ENCODE measurements at regions not wholly inside any gene's neighbourhood (a gene's known extent, or its start where the extent isn't known, plus 50 kb on each side); places are given as distances from the start of the nearest gene placed in this dataset.

GRCh38 chr5:124519396-124519795, 227.0 kb downstream of the ZNF608 start:
- DNase-seq (ENCODE audit: low spot score): no peak
- H3K27me3 ChIP-seq (ENCODE audit: control insufficient read depth in 4 of 4, insufficient read depth in 4 of 4, low read length in 3 of 4): no peaks in the 10 kb centered on the region
- no peak for TF ChIP-seq FOXA2 (IDR thresholded peaks at IDR 0.05)
- TF ChIP-seq, protein P1, sequence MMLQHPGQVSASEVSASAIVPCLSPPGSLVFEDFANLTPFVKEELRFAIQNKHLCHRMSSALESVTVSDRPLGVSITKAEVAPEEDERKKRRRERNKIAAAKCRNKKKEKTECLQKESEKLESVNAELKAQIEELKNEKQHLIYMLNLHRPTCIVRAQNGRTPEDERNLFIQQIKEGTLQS (IDR thresholded peaks at IDR 0.05): no peak
- no peak for TF ChIP-seq TAF1 (conservative IDR thresholded peaks at IDR 0.05)
- no peak for TF ChIP-seq NR2F2 (IDR thresholded peaks at IDR 0.05)
- TF ChIP-seq SP1 (IDR thresholded peaks at IDR 0.05): no peak
- no peak for TF ChIP-seq HNF4G (IDR thresholded peaks at IDR 0.05)
- no peak overlapping the region for H3K9ac ChIP-seq (ENCODE audit: low read depth in 1 of 2, low read length in 2 of 2)
- no peak overlapping the region for H3K4me3 ChIP-seq (ENCODE audit: low read depth in 1 of 3, low read length in 3 of 3)
- no peaks in the 10 kb centered on the region for H3K9me3 ChIP-seq (ENCODE audit: control insufficient read depth in 4 of 4, low read length in 3 of 4)
- H3K27ac ChIP-seq (ENCODE audit: low read depth in 1 of 2, low read length in 2 of 2): no peak overlapping the region
- peaks cover 0 to 1% (median 0%) of the 10 kb centered on the region in 4 donors for H3K4me1 ChIP-seq (ENCODE audit: control insufficient read depth in 4 of 4, insufficient read depth in 4 of 4, low read length in 3 of 4)
- H3K36me3 ChIP-seq (ENCODE audit: control insufficient read depth in 4 of 4, insufficient read depth in 3 of 4, low read depth in 1 of 4, low read length in 3 of 4): no peaks in the 10 kb centered on the region
- WGBS: 65% methylated on average over 2 of the region's 2 CpGs

DNA sequence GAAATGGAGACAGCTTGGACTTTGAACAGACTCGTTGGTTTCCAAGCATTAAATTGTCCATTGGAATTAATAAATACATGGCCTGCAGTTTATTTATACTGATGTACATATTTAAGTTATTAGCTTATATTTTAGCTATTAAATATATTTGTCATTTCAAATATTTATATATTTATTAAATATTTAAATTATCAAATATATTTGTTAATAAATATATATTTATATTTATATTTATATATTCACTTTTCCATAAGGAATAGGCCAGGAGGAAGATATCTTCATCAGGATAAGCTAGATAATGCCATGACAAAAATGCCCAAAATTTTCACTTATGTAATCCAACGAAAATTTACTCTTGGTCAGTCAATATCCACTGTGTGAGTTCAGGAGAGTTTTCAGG, 229.9 kb downstream of the ZNF608 start:
- H3K36me3 ChIP-seq (ENCODE audit: control insufficient read depth in 4 of 4, insufficient read depth in 3 of 4, low read depth in 1 of 4, low read length in 3 of 4): no peaks in the 10 kb centered on the region
- H3K9ac ChIP-seq (ENCODE audit: low read depth in 1 of 2, low read length in 2 of 2): no peak overlapping the region
- no peak overlapping the region for H3K27ac ChIP-seq (ENCODE audit: low read depth in 1 of 2, low read length in 2 of 2)
- H3K9me3 ChIP-seq (ENCODE audit: control insufficient read depth in 4 of 4, low read length in 3 of 4): no peaks in the 10 kb centered on the region
- H3K4me1 ChIP-seq (ENCODE audit: control insufficient read depth in 4 of 4, insufficient read depth in 4 of 4, low read length in 3 of 4): peaks cover 0 to 1% (median 0%) of the 10 kb centered on the region in 4 donors
- 78% methylated on average over 2 of the region's 2 CpGs for WGBS
- H3K27me3 ChIP-seq (ENCODE audit: control insufficient read depth in 4 of 4, insufficient read depth in 4 of 4, low read length in 3 of 4): no peaks in the 10 kb centered on the region
- TF ChIP-seq, protein P2, sequence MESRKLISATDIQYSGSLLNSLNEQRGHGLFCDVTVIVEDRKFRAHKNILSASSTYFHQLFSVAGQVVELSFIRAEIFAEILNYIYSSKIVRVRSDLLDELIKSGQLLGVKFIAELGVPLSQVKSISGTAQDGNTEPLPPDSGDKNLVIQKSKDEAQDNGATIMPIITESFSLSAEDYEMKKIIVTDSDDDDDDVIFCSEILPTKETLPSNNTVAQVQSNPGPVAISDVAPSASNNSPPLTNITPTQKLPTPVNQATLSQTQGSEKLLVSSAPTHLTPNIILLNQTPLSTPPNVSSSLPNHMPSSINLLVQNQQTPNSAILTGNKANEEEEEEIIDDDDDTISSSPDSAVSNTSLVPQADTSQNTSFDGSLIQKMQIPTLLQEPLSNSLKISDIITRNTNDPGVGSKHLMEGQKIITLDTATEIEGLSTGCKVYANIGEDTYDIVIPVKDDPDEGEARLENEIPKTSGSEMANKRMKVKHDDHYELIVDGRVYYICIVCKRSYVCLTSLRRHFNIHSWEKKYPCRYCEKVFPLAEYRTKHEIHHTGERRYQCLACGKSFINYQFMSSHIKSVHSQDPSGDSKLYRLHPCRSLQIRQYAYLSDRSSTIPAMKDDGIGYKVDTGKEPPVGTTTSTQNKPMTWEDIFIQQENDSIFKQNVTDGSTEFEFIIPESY (IDR thresholded peaks at IDR 0.05): no peak
- TF ChIP-seq NR2F2 (IDR thresholded peaks at IDR 0.05) (no peak), GABPA (IDR thresholded peaks at IDR 0.05 in 1 of 2, conservative IDR thresholded peaks at IDR 0.05 in 1 of 2) (no peak), YY1 (IDR thresholded peaks at IDR 0.05) (no peak), SP1 (IDR thresholded peaks at IDR 0.05) (no peak), RAD21 (IDR thresholded peaks at IDR 0.05) (no peak), REST (IDR thresholded peaks at IDR 0.05) (no peak), FOXA1 (IDR thresholded peaks at IDR 0.05) (no peak)
- TF ChIP-seq, protein P3, sequence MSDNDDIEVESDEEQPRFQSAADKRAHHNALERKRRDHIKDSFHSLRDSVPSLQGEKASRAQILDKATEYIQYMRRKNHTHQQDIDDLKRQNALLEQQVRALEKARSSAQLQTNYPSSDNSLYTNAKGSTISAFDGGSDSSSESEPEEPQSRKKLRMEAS (IDR thresholded peaks at IDR 0.05): no peak
- H3K4me3 ChIP-seq (ENCODE audit: low read depth in 1 of 3, low read length in 3 of 3): no peak overlapping the region
- DNase-seq (ENCODE audit: low spot score): no peak
